GM20431 (cell line): ENCODE measurements at regions not wholly inside any gene's neighbourhood (a gene's known extent, or its start where the extent isn't known, plus 50 kb on each side); places are given as distances from the start of the nearest gene placed in this dataset.

ENCODE experiments used
- in situ Hi-C: fragments of 300-500 bp; cut with MseI, MboI; formaldehyde crosslinking; loops from one replicate; pipeline ENCODE4 v1.15.0; 2020; ENCODE audit warnings: low sequenced_read_pairs; ENCODE audit not compliant: unreplicated experiment

DNA sequence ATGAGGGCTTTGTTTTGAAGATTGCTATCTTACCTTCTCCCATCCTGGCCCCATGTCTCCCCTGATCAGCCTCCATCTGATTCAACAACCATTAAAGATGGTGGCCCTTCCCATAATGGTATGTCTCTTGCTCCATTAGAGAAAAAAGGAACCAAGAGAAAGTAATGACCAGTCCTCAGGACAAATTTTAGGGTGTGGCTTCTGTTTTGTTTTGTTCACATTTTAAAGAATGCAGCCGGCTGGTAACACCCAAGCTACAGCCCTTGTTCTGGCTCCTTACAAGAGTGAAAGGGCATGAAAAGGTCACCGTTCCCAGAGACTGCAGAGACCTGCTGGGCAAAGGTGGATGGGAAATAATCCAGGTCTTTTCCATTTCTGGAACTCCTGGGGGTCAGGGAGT, 287.9 kb upstream of the NEBL start:
- in situ Hi-C loops: no loop called here

DNA sequence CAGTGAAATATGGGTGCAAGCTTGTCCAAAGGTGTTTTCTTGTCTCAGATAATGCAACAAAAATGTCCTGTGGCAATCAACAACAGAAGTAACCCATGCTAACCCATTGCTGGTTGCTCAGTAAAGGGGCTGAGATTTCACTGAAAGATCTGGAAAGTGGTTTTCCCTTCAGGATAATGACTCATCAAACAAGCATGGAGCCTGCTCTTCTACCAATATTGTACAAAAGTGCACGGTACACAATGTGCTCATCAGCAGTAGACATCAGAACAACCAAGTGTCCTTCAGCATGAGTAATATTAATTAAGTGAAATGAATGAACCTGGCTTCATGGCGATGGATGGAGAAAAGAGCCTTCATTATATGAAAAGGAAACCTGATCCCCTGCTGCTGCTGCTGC, 287.1 kb upstream of the NEBL start:
- in situ Hi-C loops: no loop called here

DNA sequence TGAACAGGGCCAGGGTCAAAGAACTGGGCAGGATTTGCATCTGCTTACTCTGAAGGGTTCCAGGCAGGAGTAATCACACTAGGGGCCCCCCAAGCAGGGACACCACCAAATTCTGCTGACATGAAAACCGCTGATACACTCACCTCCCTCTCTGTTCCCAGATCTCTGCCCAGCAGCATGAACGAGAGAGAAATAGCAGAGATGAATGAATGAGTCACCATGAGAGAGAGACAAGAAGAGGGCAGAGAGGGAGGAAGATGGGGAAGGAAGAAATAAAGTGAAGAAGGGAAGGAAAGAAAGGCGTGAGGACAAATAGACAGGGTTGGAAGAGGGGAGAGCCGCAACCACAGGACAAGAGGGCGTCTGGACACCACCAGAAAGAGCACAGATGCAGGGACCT, 285.9 kb upstream of the NEBL start:
- in situ Hi-C loops: no loop called here

DNA sequence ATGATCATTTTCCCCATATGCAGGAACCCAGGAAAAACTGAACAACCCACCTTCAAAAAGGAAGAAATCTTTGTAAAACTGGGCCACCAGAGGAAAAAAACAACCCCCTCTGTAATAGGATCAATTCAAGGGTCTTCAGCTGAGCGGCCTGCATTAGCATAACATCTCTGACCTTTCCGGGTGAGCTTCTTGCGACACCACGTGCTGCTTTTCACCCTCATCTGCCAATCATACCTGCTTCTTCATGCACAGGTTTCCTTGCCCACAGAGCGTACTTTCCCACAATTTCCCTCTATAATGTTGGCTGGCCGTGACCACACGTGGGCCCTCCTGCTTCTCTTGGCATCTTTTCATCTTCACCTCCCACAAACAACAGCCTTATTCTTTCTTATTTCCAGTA, 284.3 kb upstream of the NEBL start:
- in situ Hi-C loops: no loop called here

DNA sequence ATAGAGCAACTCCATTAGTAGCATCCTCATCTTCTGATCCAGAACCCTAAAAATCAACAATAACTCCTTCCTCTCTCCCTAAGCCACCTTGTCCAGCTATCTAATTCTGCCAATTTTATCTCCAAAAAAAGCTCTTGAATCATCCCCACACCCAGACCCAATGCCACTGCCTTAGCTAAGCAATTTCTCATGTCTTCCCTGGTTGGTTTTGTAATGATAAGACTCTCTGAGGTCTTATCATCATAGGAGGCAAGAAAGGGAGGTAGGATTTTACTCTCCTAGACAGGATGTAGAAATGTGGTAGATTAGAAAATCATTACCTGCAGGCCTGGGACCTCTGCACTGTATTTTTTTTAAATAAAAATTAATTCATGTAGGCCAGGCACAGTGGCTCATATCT, 283.5 kb upstream of the NEBL start:
- in situ Hi-C loops: no loop called here

DNA sequence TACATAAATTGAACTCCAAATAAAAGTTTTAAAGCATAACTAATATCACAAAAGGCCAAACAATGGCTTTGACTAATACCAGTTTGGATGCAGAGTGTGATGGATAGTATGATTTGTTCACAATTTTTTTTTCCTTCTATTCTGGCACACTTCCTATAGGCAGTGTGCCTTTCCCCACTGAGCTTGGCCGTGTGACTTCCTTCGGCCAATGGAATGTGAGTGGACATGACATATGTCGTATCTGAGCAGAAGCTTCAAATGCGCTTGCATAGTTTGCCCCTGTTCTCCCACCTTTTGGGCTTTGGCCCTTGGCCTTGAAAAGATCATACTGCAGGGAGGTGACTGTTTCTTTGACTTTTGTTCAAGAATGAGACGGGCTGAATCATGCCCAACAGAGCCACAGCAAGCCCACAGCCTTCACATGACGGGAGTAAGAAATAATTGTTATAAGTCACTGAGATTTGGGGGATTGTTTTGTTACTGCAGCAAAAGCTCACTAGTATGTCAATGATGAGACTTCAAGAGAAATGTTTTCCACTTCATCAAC, 279.9 kb upstream of the NEBL start:
- in situ Hi-C loops: no loop called here

DNA sequence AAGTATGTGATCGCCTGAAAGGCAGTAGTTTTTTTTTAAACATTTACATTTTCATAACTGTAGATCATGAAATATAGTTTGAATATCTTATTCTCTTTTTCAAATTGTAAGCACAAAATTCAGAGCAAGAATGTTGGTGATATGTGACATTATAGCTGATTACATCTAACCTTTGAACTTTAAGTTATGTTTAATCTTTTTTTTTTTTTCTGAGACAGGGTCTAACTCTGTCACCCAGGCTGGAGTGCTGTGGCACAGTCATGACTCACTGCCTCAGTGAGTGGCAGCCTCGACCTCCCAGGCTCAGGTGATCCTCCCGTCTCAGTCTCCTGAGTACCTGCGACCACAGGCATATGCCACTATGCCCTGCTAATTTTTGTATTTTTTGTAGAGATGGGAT, 278.7 kb upstream of the NEBL start:
- in situ Hi-C loops: no loop called here

DNA sequence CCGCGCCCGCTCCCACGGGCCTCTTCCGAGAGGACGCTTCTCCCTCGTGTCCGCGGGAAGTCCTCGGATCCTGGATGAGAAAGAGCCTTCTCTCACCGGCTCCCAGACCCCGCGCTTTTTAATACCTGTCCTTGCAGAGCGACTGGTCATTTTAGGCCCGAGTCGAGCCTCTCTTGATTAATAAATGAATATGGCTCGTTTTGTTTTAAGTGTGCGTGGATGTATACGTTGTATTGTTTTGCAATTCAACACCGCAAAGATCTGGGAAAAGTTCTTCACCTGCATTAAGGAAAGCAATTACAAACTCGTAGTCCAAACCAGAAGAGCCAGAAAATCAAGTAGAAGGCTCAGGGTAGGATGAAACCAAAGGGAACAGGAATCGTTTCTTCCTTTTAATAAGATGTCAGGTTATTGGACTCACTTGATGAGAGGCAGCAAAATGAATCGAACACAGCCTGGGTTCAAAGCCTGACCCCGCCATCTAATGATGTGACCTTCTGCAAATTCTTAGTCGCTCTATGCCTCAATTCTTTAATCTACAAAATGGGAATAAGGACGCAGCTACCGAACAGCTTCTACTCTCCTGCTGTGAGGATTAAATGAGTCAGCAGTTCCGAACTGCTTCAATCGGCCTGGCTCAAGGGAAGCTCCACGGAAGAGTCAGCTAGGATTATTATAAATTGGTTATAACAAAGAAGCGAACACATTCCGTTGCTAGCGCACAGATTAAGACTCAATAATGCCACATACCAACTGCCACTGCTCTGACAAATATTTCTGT, 277.8 kb upstream of the NEBL start:
- in situ Hi-C loops: no loop called here

DNA sequence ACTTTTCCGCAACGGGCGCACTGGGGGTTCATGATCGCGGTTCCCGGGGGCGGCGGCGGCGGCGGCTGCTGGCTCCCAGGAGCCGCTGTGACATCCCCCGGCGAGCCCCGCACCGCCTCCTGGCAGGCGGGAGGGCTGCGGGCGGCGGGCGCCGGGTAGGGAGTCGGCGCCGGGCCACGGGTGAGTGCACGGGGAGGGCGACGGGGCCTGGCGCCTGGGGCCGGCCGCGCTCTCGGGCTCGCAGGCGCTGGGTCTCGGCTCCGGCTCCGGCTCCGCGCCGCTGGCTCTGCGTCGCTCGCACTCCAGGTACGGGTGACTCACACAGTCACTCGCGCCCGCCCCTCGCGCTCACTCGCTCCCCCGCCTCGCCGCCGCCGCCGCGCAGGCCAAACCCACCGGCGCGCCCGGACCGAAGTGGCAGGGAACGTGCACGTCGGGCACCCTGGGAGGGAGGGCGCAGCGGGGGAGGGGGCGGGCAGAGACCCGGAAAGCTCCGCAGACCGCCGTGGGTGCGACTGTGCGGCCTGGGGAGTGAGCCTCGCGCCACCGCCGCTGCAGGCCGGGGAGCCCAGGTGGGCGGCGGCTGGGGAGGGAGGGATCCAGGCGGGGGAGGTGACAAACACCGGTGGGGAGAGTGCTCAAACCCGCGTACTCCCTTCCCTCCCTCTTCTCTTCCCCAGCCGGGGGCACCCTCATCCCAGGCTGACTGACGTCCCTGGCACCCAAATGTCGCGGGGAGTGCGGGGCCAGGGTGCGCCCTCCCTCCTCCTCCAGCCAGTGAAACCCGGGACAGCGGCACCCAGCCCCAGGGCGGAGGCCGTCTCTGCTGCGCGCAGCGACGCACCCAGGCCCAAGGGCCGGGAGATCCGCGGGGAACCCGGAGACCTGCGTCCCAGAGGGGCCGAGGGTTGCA, 276.9 kb upstream of the NEBL start:
- in situ Hi-C loops: no loop called here

DNA sequence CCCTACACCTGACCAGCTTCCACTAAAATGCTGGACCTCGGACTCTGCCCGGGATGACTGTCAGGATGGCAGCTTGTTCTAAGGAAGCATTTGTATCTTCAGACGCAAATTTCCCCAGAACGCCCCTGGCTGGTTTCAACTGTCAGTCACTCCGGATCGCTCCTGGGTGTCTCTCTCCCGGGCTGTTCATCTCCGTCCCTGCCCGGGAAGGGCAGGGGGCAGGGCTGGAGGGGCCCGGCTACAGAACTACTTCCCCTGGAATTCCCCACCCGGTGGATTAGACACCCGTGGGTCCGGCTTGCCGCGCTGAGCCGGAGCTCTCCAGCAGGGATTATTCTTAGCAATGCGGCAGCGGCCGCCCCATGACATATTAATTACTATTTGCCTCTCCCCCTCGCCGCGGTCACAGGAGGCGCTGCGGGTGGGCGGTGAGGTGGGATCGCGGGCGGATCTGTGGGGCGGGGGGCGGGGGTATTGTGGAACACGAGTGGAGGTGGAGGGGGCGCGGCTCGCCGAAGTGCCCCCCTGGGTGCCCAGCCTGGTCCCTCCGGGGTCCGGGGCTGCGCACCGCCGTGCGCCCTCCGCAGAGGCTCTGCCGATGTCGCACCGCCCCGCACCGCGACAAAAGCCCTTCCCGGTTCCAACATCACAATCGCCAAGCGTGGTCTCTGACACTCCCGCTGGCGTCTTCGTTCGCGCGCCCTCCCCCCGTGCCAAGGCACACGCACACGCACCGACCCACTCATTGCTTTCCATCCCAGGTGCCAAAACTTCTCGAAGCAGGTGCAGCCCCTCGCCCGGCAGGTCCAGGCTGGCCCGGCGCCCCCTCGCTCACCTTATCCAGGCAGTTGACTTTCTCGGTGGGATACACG, 276.1 kb upstream of the NEBL start:
- in situ Hi-C loops: no loop called here

DNA sequence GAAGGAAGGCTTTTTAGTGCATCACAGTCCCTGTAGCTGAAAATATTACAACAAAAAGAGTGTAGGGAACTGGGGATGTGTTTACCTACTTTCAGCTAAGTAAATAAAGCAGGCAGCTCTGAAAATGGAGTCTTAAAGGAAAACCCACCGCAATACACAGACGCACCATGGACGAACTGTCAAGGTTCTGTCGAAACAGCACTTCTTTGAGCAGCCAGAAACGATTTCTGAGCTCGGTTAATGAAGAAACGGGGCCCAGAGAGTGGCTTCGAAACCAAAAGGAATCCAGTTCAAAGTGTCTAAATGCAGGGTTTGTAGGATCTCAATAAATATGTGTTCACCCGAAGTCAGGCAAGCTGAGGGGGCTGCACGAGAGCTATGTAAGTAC, 275.4 kb upstream of the NEBL start:
- in situ Hi-C loops: no loop called here

DNA sequence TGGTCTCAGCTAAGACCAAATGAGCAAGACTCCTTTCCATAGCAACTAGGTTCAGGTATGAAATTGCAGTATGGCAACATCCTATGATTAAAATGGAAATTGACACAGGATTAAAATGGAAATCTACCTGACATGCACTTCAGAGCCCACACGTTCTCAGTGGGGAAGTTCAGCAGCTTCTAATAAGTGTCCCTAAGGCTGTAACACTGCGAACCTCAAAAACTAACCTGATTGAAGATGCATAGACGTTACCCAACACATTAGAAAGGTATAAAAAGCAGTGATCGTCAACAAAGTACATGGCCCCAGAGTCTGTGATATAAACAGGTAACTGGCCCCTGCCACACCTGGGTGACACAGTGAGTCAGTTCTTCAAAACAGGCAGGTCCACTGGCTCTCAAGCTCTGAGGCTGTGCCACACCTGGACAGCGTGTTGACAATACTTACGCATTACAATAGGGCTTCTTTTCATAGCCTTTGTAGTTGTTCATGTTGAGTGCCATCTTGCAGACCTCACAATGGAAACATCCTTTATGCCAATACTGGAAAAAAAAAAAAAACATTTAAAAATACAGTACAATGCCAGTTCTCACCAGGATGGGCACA, 274.9 kb upstream of the NEBL start:
- in situ Hi-C loops: no loop called here

DNA sequence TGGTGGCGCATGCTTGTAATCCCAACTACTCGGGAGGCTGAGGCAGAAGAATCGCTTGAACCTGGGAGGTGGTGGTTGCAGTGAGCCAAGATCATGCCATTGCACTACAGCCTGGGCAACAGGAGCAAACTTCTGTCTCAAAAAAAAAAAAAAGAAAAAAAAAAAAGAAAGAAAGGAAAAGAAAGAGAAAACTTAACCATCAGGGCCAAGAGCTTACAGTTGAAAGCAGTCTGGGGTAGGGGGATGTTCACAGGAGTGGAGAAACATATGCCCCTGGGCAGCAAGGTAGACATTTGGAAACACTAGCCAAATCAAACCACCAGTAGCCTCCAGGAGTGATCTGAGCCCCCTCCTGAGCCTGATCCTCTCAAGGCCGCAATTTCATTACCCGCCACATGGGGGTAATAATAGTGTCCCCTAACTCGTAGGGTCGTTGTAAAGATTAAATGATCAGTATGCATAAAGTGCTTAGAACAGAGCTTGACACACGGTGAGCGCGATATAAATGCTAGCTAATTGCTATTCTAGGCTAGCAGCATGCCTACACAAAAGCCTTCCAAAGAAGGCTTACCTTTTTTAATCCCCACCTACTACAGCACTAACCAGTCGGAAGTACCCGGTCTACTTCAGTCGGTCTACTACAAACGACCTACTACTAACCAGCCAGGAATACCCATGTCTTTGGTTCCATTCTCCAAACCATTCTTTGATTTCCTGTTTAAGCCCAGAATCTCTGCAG, 274.3 kb upstream of the NEBL start:
- in situ Hi-C loops: no loop called here

DNA sequence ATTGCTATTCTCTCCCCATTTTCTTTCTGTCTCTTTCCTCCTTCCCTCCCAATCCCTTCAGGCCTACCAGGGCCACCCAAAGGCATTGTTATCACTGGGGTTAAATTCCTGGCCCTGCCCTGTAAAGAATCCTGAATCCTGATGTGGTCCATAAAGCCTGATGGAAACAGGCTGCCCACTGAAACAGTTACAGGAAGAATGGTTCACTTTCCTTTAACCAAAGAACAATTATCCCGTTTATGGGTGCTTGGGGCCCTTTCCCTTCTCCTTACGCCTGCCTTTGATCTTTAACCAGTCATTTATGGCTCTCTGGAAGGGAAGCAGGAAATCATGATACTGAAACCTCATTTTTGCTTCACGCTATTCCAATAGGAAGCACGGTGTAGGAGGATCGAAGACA, 273.1 kb upstream of the NEBL start:
- in situ Hi-C loops: no loop called here

DNA sequence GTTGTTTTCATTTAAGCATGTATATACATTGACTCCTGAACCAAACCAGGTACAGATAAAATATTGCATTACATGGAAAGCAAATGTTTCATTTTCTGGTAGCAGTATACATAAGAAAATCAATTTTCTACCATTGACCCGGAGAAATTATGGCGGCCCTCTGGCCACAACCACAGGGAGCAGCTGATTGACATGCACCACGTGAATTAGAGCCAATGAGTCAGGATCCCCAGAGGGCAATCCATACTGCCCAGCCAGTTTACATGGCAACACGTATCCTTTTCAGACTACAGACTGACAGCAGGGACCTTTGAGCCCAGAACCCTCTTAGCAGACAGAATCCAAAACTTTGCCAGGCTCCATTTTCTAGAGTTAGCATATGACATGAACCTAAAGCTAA, 272.2 kb upstream of the NEBL start:
- in situ Hi-C loops: no loop called here

DNA sequence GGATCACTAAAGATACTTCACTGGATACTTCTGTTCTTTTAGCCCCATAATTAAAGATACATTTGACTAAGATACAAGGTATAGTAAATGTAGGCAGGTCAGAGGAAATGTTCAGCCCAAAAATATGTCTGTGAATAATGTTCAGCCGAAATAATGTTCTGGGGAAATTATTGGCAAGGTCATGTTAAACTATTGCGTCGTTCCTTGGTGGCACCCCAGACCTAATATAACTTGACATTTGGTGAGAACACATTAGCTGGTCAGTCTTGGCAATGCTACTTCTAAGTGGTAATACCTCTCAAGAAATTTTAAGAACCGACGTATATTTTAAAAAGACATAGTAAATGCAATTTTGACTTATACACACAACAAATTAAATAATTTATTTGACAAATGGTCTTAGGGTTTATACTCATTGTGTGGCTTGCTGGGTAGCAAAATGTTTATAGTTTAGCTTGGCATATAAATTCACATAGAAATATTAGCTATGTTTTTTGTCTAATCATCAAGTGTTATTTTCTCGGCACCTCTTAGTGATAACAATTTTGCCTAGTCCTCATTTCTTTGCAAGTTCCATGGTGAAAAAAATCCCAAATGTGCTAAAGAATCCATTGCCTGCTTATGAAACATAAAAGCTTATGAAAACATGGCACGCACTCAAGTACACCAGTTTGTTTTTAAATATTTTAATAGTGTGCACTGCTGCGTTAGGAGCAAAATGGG, 270.3 kb upstream of the NEBL start:
- in situ Hi-C loops: no loop called here

DNA sequence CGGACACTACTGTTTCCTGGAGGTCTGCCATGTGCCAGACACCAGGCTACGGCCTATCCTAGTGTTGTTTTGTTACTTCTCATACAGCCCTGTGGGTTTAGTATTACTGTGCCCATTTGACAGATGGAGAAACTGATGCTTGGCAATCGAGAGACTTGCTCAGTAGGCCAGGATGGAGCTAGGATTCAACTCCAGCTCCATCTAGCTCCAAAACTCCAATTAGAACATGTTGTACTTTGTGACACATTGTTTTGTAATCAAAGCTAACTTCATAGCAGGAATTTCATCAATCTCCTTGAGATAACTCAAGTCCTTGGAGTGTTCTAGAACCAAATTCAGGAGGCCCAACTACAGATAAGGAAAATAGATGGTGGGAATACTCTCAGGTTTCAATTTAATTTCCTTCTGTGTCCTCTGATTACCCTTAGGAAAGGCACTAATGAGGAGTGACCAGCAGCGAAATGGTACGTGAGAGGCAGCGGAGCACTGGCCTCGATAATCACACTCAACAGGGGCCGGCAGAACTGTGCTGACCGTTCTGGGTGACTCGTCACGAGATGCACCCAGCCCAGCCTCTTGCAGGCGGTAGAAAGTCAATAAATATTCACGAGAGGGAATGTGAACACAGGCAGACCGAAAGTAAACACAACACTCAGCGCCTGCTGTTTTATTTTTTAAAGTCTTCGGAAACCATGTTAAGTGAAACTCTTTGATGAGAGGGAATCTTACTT, 269.6 kb upstream of the NEBL start:
- in situ Hi-C loops: no loop called here

DNA sequence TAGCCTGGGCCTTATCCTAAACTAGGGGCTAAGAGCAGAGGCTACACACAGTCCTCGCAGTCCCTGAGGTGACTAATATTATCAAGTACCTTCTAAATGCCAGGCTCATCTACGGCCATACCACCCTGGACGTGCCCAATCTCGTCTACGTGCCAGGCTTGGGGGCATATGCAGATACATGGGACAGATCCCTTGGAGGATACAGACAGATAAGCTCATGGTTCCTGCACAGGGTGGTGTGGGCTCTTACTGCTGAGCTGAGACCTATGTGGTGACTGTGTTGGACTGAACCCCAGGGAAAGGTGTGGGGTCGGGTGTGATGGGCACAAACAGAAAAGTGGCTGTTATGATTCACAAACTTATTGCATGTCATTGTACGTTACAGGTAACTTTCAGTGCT, 268.4 kb upstream of the NEBL start:
- in situ Hi-C loops: no loop called here
